SH-SY5Y (cell line): ENCODE measurements at regions not wholly inside any gene's neighbourhood (a gene's known extent, or its start where the extent isn't known, plus 50 kb on each side); places are given as distances from the start of the nearest gene placed in this dataset.

Experiments used
- GATA2 ChIP-seq: IDR thresholded peaks from 2 replicates; pipeline ENCODE4 v1.6.1; 2011; ENCODE audit warnings: mild to moderate bottlenecking, low read depth, low read length
- GATA3 ChIP-seq: IDR thresholded peaks from 2 replicates; pipeline ENCODE4 v1.6.1; 2011; ENCODE audit warnings: low read depth, mild to moderate bottlenecking, low read length, moderate library complexity

DNA sequence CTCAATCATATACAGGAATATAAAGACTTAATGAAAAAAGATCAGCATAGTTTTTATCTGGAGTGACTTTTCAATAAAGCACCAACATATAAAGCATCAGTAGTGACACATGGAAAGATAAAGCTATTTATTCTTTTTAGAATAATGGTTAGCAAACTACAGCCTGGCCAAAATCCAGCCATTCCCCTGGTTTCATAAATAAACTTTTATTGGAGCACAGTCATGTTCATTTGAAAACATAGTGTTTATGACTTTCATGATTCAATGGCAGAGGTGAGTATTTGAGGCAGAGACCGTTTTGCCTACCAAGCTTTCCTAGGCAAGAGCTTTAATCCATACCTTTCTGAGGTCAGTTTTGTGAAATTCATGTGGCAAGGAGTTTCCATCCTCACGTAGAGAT is 153.5 kb downstream of the RPS12 start:
- TF ChIP-seq GATA2 (no peak), GATA3 (no peak)
